HEK293T (cell line): ENCODE measurements at regions not wholly inside any gene's neighbourhood (a gene's known extent, or its start where the extent isn't known, plus 50 kb on each side); places are given as distances from the start of the nearest gene placed in this dataset.

ENCODE experiments used
- ARNT ChIP-seq: fragments of 450-650 bp; IDR thresholded peaks from 2 replicates; pipeline ENCODE4 v1.6.1; 2017; ENCODE audit warnings: mild to moderate bottlenecking
- FOXM1 ChIP-seq: fragments of 450-650 bp; IDR thresholded peaks from 2 replicates; pipeline ENCODE4 v1.6.1; 2017; ENCODE audit warnings: mild to moderate bottlenecking, borderline replicate concordance
- SP1 ChIP-seq: fragments of 450-650 bp; IDR thresholded peaks from 2 replicates; pipeline ENCODE4 v1.6.1; 2017
- TF ChIP-seq, protein P1 (sequence below): fragments of 450-650 bp; IDR thresholded peaks from 2 replicates; pipeline ENCODE4 v1.6.1; 2016

DNA sequence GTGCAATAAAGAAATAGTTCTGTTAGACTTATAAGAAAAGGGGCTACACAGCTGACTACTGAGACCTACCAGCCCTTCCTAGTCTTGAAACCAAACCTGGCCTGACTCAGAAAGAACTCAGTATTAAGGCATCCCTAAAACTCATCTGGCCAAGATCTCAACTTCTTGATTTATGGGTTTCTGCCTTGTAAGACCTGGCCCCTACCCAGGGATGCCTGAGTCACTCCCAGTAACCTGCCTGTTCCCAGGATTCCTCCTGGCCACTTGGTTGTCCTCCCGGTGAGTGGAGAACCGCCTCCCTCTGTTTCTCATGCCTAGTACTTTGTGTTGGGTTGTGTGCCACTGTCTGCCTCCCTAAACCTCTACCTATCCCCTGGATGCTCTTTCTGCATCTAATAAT, 189.4 kb upstream of the PREP start:
- TF ChIP-seq ARNT (no peak), FOXM1 (no peak), SP1 (no peak)
- TF ChIP-seq, protein P1, sequence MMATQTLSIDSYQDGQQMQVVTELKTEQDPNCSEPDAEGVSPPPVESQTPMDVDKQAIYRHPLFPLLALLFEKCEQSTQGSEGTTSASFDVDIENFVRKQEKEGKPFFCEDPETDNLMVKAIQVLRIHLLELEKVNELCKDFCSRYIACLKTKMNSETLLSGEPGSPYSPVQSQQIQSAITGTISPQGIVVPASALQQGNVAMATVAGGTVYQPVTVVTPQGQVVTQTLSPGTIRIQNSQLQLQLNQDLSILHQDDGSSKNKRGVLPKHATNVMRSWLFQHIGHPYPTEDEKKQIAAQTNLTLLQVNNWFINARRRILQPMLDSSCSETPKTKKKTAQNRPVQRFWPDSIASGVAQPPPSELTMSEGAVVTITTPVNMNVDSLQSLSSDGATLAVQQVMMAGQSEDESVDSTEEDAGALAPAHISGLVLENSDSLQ = no peak
